HG03280 (cell line): ENCODE measurements at regions not wholly inside any gene's neighbourhood (a gene's known extent, or its start where the extent isn't known, plus 50 kb on each side); places are given as distances from the start of the nearest gene placed in this dataset.
"Not testable (repeated sequence)": the region's sequence is repeated elsewhere in the genome, so short reads cannot be mapped to it uniquely, and the experiment has no call there.

Experiments used
- ATAC-seq: cut with Tn5 transposase; IDR thresholded peaks from one replicate; pipeline ENCODE4 v1.9.1; 2021; ENCODE audit warnings: mild to moderate bottlenecking, moderate library complexity; ENCODE audit not compliant: unreplicated experiment

- ATAC-seq, result no peak
Measured at GRCh38 chr2:56934866-56935265, 751.1 kb downstream of the CCDC85A start.

GRCh38 chr2:56940054-56940453, 756.3 kb downstream of the CCDC85A start:
- no peak for ATAC-seq

DNA sequence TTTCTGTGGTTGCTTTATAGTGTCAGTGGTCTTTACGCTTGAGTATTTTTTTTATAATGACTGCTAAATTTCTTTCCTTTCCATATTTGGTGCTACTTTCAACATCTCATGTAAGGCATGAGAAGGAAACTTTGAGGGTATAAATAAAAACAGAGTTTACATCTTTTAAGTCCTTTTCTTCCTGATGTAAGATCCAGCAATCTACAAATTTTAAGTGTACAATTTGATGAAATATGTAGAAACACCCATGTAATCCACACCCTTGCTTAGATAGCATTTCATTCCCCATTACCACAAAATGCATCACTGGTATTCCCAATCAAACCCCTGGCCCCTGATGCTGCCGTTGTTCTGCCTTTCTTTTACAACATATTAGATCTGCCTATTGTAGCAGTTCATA, 769.1 kb downstream of the CCDC85A start:
- no peak for ATAC-seq

DNA sequence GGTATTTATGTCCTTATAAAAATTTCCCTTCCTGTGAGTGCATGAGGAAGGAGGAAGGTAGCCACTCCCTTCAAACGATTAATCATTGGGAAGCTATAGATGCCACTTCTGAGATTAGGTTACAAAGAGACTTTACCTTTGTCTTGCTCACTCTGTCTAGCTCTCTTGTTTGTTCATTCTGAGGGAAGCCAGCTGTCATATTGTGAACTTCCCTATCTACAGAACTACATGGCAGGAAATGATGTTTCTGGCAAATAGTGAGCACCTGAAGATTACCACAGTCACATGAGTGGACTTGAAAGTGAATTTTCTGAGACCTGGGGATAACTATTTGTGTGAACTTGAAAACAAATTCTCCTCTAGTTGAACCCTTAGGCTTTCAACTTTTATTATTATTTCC, 776.8 kb downstream of the CCDC85A start:
- no peak for ATAC-seq

- ATAC-seq, result no peak
Measured at GRCh38 chr2:56962673-56963072, 778.9 kb downstream of the CCDC85A start.

DNA sequence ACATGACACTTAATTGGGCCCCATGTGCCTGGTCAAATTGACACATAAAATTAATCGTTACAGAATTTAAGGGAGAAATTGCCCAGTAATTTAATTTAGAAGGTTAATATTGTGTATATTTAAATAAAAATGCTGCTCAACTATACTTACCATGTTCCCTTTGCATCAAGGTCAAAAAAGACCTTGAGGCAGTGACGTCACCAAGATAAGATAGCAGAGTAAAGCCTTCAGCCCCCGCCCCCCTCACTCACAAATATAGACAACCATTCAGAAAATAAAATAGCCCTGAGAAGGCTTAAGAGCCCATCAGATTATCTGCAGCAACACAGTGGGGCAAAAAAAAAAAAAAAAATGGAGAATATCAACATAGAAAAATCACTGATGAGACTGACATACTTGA, 785.7 kb downstream of the CCDC85A start:
- ATAC-seq, result no peak

GRCh38 chr2:56971383-56971974, 787.7 kb downstream of the CCDC85A start:
- ATAC-seq, result no peak

GRCh38 chr2:56981554-56981953, 797.8 kb downstream of the CCDC85A start:
- no peak for ATAC-seq

DNA sequence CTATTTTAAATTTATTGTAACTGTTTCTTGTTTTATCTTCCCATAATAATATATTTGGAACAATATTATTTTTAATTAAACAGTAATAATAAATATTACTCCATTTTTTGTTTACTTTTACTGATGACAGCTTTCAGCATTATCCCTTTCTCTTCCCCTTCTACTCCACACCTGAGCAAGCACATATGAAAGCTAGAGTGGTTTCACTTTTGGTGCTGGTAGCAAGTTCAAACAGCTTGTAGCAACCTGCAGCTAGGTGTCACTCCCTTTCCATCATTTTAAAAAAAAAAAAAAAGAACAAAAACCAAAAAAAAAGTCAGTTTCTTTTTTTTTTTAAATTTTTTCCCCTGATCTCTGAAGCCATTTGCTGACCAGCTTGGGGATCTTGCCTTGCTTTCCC, 801.8 kb downstream of the CCDC85A start:
- no peak for ATAC-seq

GRCh38 chr2:57022496-57022895, 838.7 kb downstream of the CCDC85A start:
- ATAC-seq, result no peak

GRCh38 chr2:57044931-57045635, 861.3 kb downstream of the CCDC85A start:
- no peak for ATAC-seq

DNA sequence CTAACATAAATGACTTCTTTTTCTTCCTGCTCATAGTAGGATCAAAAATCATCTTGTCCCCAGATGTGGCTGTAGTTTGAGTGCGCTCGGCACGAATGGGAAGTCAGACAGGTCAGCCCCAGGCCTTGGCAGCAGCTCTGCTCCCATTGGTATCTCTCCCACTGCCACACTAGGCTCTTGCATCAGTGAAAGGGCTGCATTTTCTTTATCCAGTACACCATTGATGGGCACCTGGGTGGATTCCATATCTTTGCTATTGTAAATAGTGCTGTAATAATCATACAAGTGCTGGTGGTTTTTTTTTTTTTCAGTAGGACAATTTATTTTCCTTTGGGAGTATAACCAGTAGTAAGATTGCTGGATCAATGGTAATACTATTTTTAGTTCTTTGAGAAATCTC, 865.5 kb downstream of the CCDC85A start:
- ATAC-seq, result no peak

DNA sequence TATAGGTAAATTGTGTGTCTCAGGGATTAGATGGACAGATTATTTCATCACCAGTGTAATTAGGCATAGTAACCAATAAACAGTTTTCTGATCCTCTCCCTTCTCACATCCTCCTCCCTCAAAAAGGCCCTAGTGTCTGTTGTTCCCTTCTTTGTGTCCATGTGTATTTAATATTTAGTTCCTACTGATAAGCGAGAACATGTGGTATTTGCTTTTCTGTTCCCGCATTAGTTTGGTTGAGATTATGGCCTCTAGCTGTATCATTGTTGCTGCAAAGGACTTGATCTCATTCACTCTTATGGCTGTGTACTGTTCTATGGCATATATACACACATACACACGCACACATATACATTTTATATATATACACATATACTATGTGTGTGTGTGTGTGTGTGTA, 866.2 kb downstream of the CCDC85A start:
- ATAC-seq, result no peak

DNA sequence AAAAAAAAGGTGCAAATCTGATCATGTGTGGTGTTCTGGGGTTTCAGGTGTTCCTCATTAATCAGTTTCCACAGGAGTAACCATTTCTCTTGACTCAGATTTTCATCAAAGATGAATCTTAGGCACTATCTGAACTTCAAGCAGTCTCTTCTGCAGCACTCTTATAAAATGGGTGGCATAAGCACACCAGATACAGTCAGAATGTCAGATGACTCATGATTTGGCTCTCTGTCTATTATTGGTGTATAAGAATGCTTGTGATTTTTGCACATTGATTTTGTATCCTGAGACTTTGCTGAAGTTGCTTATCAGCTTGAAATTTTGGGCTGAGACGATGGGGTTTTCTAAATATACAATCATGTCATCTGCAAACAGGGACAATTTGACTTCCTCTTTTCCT, 882.5 kb downstream of the CCDC85A start:
- not testable (repeated sequence) for ATAC-seq

DNA sequence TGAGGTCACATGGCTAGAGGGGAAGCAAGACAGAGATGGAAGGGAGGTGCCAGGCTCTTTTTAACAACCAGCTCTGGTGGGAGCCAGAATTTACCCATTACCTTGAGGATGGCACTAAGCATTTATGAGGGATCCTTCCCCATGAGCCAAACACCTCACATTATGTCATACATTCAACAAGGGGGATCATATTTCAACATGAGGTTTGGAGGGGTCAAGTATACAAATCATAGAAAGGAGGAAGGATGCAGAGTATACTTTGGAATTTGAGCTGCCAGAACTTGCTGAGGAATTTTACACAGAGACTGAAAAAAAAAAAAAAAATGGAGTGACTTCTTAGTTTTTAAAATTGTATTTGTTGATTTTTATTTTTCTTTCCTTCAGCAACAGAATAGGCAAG, 891.4 kb downstream of the CCDC85A start:
- no peak for ATAC-seq

DNA sequence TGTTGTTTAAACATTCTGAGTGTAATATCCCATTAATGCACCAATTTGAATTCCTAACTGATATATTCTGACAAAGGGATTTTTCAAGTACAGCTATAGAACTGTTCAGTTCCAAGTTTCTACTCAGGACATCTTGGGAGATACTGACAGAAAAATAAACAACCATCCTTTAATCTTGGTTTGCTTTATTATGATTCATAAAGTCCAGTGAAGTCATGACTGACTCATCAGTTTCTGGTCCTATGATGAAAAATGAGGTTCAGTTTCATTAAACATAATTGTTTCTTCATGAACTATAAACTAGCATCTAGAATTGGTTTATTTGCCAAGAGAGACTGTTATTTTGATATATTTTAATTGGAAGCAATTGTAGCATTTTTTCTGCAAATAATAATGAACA, 896.2 kb downstream of the CCDC85A start:
- ATAC-seq, result no peak

DNA sequence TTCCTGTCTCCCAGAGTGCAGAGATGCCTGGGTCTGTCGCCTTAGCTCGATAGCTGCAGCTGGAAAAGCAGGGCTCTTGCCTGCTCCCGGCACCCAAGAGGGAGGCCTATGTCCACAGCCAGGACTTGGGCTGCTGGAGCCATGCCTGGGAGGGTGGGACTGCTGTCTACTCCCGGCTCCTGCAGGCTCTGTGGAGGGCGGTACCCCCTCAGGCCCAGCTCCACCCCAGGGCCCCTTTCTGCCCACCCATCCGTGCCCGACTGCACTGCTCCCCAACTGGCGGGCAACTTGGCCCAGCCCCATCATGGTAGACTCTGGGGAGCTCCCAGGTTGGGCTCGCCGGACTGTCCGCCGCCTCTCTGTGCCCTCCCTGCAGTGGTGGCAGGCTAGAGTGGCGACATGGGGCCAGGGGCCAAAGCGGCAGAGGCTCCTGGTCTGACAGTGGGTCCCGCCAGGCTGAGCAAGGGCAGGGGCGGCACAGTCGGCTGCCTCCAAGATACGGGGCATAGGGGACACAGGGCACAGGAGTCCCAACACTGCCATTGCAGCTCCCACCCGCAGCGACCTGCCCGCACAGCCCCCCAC, 901.0 kb downstream of the CCDC85A start:
- ATAC-seq, result no peak

DNA sequence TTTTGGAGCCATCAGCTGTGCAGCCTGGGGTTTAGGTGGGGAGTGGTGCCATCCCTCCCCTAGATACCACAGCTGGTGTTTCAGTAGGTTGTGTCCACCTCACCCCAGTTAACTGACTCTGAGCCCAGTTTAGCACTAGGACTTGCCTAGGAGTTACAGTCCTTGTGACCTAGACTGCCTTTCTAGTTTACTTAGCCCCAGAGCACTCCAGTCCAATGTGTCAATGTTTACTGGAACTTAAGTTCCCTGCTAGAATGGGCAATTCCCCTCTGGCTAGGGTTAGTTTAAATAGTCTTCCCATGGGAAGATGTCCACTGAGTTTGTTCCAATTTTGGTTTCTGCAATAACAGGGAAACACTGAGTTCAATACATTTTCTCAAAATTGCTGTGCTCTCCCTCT, 909.2 kb downstream of the CCDC85A start:
- ATAC-seq, result no peak

DNA sequence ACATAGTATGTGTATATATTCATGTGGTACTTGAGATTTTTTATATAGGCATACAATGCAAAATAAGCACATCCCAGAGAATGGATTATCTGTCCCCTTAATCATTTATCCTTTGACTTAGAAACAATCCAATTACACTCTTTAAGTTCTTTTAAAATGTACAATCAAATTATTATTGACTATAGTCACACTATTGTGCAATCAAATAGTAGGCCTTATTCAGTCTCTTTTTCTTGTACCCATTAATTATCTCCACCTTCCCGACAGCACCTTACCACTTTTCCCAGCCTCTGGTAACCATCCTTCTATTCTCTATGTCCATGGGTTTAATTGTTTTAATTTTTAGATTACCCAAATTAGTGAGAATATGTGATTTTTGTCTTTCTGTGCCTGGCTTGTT, 914.1 kb downstream of the CCDC85A start:
- no peak for ATAC-seq

GRCh38 chr2:57100436-57100835, 916.6 kb downstream of the CCDC85A start:
- no peak for ATAC-seq

GRCh38 chr2:57105694-57106093, 921.9 kb downstream of the CCDC85A start:
- ATAC-seq, result no peak

DNA sequence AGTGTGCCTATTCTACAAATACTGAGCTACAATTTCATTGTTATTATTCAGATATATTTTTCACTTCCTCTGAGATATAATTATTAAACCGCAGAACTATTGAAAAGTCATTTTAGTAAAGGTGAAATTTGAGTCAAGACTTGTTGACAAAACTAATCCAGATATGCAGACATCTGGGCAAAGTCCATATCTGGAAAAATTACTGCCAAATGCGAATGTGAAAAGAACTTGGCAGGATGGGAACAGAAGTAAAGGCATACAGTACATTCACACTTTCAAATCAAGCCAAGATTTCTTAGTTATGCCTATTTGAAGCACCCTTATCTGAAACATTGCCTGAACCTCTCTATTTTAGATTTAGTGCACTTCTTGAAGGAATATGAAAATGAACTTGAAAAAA, 923.6 kb downstream of the CCDC85A start:
- no peak for ATAC-seq

DNA sequence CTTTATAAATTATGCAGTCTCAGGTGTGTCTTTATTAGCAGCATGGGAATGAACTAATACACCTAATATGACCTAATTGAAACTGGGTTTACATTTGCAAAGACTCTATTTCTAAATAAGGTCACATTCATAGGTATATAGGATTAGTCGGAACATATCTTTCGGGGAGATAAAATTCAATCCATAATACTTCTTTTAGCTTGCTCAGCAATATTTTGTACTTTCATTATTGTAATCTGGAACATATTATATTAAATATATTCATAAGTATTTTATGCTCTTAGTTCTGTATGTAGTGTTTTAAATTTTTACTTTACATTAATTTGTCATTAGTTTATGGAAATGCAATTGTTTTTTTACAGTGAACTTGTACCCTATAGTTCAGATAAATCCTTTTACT, 927.7 kb downstream of the CCDC85A start:
- no peak for ATAC-seq
